NCI-H2107 (cell line): ENCODE measurements at regions not wholly inside any gene's neighbourhood (a gene's known extent, or its start where the extent isn't known, plus 50 kb on each side); places are given as distances from the start of the nearest gene placed in this dataset.

ENCODE experiments used
- DNase-seq: peaks from one replicate; lab custom pipeline; 2025; lab: John Stamatoyannopoulos, UW

DNA sequence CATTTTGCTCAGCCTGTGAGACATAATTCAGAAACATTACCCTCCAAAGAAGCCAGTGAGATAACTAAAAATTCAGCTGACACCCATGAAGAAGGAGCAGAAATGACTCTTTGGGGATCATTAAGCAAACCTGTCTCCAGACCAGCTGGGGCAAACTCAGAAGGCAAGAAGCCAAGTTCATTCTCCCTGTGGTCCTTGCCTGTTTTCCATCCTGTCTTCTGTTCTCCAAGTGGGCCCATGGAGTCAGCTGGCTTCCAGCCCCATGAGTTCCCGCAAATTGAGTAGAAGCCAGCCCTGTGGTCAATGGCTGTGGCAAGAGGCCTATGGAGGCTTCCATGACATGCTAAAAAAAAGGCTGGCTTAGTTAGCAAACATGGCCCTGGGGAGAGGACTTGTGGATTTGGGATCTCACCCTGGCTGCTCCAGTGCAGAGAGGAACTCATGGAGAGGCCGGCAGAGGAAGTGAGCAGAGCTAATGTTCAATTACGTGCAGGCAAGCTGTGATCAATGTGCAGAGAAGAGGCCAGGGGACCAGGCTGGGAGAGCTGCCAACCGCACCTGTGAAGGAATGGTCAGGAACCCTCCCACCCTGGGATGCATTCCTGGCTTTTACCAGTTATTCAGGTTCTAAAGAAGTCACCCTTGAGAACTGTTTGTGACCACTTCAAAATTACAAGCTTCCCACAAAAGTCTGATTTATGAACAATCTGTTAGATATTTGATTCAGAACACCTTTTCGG, 229.1 kb downstream of the TSHZ3 start:
- no peak for DNase-seq

DNA sequence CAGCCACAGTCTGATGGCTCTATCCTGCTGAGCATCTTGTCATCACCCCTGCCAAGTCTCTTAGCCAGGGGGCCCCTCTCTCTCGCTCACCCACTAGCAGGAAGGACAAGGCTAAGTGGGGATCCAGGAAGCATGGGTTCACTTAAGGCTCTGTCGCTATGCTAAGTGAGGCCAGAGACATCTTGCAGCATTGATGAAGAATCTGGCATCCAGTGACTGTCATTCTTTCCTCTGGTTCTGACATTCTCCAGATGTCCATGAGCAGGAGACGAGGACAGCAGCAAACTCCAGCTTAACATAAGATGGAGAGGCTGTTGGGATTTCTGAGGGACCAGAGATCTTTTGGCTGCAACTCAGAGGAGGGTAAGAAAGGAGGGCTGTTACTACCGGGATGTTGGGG, 230.2 kb downstream of the TSHZ3 start:
- DNase-seq = no peak

- DNase-seq = no peak
These were observed 230.8 kb downstream of the TSHZ3 start for GRCh38 chr19:31118287-31118955.

DNA sequence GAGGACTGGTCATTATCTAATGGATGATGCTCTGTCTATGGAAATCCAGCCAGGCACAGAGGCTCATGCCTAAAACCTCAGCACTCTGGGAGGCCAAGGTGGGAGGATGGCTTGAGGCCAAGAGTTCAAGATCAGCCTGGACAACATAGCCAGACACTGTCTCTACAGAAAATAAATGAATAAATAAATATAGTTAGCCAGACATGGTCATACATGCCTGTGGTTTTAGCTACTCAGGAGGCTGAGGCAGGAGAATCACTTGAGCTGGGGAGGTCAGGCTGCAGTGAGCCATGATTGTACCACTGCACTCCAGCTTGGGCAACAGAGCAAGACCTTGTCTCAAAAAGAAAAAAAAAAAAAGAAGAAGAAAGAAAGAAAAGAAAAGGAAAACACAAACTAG, 234.7 kb downstream of the TSHZ3 start:
- DNase-seq = no peak

GRCh38 chr19:31113293-31113692, 235.9 kb downstream of the TSHZ3 start:
- DNase-seq = no peak

DNA sequence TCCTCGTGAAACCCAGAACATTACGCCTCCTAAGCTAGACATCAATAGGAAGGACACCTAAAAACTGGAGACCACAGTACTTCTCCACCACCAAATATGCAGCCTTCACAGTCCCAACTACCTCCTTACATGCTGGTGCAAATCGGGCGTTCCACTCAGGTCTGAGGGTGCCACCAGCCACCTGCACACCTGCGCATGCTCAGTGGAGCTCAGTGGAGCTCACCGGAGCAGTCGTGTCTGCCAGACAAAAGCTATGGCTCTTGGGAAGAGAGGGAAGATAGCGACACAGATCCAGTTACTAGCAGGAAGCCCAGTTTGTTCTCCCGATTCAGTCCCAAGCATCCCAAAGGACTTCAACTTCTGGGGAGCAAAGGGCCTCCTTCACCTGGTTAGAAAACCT, 237.1 kb downstream of the TSHZ3 start:
- DNase-seq = no peak

DNA sequence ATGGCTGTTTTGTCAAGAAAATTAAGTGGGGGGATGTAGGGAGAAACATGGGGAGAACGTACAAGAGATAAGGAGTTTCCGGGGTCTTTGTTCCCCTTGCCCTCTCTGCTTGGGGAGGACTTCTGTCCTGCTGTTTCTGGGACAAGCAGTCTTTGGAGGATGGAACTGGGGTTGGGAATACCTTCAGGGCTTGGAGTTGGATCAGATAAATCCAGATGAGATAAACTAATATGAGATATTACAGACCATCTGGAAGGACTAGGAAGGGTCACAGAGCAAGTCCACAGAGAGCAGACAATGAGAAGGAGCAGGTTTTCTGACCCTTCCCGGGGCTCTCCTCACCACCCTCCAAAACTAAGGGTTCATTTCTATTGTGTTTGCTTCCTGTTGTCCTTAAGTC, 237.5 kb downstream of the TSHZ3 start:
- no peak for DNase-seq

GRCh38 chr19:31110336-31110735, 238.9 kb downstream of the TSHZ3 start:
- no peak for DNase-seq

DNA sequence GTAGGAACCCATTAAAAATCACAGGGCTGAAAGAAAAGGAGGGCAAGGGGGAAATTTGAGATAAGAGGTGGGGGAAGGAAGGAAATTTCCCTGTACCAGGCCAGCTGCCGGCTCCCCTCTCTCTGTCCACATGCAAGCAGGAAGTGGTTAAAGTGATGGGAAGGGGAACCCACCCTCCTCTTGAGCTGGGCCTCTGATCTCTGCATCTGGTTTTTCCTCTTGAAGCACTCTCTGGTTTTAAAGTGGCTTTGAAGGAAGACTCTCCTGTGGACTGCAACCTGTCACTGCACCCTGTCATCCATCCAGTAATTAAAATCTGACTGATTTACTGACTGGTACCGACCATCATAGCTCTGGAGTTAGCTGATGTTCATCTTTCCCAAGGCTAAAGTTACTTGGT, 239.6 kb downstream of the TSHZ3 start:
- no peak for DNase-seq

GRCh38 chr19:31107096-31107495, 242.1 kb downstream of the TSHZ3 start:
- no peak for DNase-seq

GRCh38 chr19:31105761-31106160, 243.5 kb downstream of the TSHZ3 start:
- no peak for DNase-seq

GRCh38 chr19:31104451-31104850, 244.8 kb downstream of the TSHZ3 start:
- DNase-seq = no peak

GRCh38 chr19:31103228-31103627, 246.0 kb downstream of the TSHZ3 start:
- no peak for DNase-seq

GRCh38 chr19:31102674-31103073, 246.6 kb downstream of the TSHZ3 start:
- DNase-seq = no peak

GRCh38 chr19:31100981-31101380, 248.3 kb downstream of the TSHZ3 start:
- no peak for DNase-seq

DNA sequence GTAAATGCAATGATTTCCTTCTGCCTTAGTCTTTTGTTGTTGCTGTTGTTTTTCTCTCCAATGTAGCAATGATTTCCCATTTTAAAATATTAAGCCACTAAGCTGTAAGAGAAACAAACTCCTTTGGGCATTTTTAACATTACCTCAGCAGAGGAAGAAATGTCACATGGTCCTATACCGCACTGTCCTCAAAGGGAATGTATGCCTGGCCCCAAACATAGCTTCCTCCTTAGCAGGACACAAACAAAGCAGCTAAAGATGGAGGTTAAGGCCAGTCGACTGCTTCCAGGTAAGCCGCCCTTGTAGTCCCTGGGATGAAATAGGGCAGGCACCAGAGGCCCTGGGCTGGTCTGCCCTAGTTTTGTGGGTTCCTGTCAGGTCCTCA, 249.0 kb downstream of the TSHZ3 start:
- no peak for DNase-seq

DNA sequence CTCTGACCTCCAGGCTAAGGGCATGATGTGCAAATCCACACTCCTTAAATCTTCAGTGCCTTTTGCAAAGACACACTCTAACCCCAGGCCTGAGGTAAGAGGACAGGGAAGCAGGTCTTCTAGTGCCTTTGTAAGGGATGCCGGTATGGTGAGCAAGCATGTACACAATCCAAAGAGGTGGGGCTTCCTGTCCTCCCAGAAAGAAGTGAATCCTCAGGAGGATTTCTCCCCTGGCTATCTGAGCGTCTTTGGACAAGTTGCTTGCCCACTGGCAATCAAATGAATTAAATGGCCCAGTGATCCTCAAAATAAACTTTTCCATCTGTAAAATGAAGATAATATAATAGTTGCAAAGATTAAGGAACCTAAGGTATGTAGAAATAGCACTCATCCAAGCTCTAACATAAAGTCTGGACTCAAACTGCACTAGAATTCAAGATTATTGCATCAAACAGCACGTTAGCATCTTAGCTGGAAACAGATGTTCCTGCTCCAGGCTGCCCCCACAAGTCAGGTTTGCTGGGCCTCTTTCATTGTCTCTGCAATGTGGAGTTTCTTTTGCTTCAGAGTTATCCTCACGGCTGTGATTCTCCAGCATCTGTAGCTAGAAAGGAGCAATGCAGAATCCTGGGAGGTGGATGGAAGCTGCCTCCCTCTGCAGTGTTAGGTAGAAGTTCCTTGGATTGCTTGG, 249.6 kb downstream of the TSHZ3 start:
- DNase-seq = no peak

DNA sequence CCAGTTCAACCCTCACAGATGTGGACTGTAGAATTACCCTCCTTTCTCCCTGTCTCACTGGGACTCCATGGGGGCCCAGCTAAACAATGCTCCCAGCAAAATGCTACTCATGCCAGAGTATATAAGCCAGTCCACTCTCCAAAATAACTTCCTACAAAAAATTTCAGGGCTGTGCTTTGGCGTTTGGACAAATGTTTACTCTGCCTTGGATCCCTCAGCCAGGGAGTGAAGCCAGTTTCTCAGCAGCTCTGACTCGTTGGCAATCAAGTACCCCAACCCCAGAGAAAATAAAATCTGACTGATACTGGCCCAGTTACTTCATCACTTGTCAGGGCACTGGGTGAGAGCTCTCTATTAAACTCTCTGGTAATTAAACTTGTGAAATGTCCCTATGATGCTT, 250.4 kb downstream of the TSHZ3 start:
- DNase-seq = no peak

DNA sequence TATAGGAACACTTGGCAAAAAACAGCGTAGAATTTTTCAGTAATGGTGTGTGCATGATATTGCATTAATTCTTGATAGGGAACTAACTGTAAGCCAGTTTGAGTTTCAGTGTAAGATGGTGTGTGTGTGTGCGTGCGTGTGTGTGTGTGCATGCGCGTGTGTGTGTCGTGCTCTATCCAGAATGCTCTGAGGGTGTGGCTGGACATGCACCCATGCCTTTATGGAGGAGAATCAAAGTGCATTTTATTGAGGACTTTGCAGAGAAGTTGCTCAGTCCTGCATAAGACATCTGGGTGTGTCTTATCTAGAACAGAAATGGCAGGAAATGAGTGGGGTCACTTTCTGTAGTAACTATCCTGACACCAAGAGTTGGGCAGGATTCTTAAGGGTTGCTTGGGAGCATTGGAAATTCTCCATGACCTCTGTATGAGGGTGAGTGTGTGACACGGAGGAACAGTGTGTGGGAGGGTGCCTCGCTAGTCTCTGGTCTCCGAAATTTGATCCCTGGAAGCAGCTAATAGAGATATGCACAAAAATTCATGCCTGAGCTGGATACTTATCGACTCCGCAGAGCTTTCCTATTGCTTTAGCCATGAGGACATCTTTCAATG, 252.2 kb downstream of the TSHZ3 start:
- no peak for DNase-seq

- no peak for DNase-seq
These were observed 253.0 kb downstream of the TSHZ3 start for GRCh38 chr19:31096062-31096830.

- DNase-seq = no peak
These were observed 254.0 kb downstream of the TSHZ3 start for GRCh38 chr19:31095100-31095804.
